Activated B cell treated with CpG ODN at 0.5 μM for 24 hours (primary cell): ENCODE measurements at regions not wholly inside any gene's neighbourhood (a gene's known extent, or its start where the extent isn't known, plus 50 kb on each side); places are given as distances from the start of the nearest gene placed in this dataset.

Source experiments
- ATAC-seq: fragments of 200-7000 bp; cut with Tn5 transposase; one replicate; pipeline ENCODE4 v1.10.0; 2021; ENCODE audit warnings: low read depth, mild to moderate bottlenecking, moderate library complexity
- CTCF ChIA-PET: fragments of 350-600 bp; sonication (Branson Sonifier 250); formaldehyde crosslinking; loops from one replicate; lab custom pipeline; 2021; ENCODE audit warnings: antibody characterized with exemption; lab: Charles Lee
- POLR2A ChIA-PET: fragments of 350-600 bp; sonication (Branson Sonifier 250); formaldehyde crosslinking; loops from one replicate; lab custom pipeline; 2021; ENCODE audit warnings: antibody characterized with exemption; lab: Charles Lee
- DNase-seq: peaks from one replicate; pipeline ENCODE4 v3.0.0; 2022
- H3K27ac Mint-ChIP-seq: one replicate; pipeline ENCODE4 v1.8.0; 2020; ENCODE audit warnings: mixed read lengths
- H3K27me3 Mint-ChIP-seq: one replicate; pipeline ENCODE4 v1.8.0; 2021; ENCODE audit warnings: mixed read lengths
- H3K36me3 Mint-ChIP-seq: one replicate; pipeline ENCODE4 v1.8.0; 2021; ENCODE audit warnings: low read depth, mixed read lengths
- H3K4me1 Mint-ChIP-seq: one replicate; pipeline ENCODE4 v1.8.0; 2021; ENCODE audit warnings: mixed read lengths
- H3K4me3 Mint-ChIP-seq: one replicate; pipeline ENCODE4 v1.8.0; 2020; ENCODE audit warnings: mild to moderate bottlenecking, mixed read lengths
- H3K9me3 Mint-ChIP-seq: one replicate; pipeline ENCODE4 v1.8.0; 2020; ENCODE audit warnings: mixed read lengths
- intact Hi-C: fragments of 100-400 bp; cut with micrococcal nuclease; formaldehyde crosslinking; loops from one replicate; pipeline ENCODE4 v1.15.1; 2024
- TF ChIP-seq, protein P1 (sequence below): fragments of 200-600 bp; IDR thresholded peaks from one replicate; pipeline ENCODE4 v1.8.0; 2022; ENCODE audit warnings: antibody characterized with exemption, mild to moderate bottlenecking

- intact Hi-C loops: loop anchor here (10.0 kb wide), 1 partner anchor 59 kb away; no protein-coding TSS in a partner anchor
- peaks cover 24% of the 10 kb centered on the region for H3K9me3 Mint-ChIP-seq
- no peaks in the 10 kb centered on the region for H3K36me3 Mint-ChIP-seq
- no peaks in the 10 kb centered on the region for H3K27me3 Mint-ChIP-seq
- CTCF ChIA-PET: no interaction called here
- no peak overlapping the region for H3K27ac Mint-ChIP-seq
- TF ChIP-seq, protein P1, sequence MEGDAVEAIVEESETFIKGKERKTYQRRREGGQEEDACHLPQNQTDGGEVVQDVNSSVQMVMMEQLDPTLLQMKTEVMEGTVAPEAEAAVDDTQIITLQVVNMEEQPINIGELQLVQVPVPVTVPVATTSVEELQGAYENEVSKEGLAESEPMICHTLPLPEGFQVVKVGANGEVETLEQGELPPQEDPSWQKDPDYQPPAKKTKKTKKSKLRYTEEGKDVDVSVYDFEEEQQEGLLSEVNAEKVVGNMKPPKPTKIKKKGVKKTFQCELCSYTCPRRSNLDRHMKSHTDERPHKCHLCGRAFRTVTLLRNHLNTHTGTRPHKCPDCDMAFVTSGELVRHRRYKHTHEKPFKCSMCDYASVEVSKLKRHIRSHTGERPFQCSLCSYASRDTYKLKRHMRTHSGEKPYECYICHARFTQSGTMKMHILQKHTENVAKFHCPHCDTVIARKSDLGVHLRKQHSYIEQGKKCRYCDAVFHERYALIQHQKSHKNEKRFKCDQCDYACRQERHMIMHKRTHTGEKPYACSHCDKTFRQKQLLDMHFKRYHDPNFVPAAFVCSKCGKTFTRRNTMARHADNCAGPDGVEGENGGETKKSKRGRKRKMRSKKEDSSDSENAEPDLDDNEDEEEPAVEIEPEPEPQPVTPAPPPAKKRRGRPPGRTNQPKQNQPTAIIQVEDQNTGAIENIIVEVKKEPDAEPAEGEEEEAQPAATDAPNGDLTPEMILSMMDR: no peak
- H3K4me3 Mint-ChIP-seq: no peak overlapping the region
- POLR2A ChIA-PET: no interaction called here
- ATAC-seq: no peak
- H3K4me1 Mint-ChIP-seq: no peaks in the 10 kb centered on the region
- DNase-seq: no peak
Measured at GRCh38 chr9:22863736-22864135, 417.1 kb downstream of the DMRTA1 start.

GRCh38 chr9:22893196-22893843 is 446.7 kb downstream of the DMRTA1 start:
- DNase-seq: no peak
- TF ChIP-seq, protein P1: no peak
- no peaks in the 10 kb centered on the region for H3K27me3 Mint-ChIP-seq
- no peak overlapping the region for H3K27ac Mint-ChIP-seq
- no peak for ATAC-seq
- no peaks in the 10 kb centered on the region for H3K4me1 Mint-ChIP-seq
- ChIA-PET POLR2A (no interaction called here), CTCF (no interaction called here)
- H3K9me3 Mint-ChIP-seq: peaks cover 7% of the 10 kb centered on the region
- no peak overlapping the region for H3K4me3 Mint-ChIP-seq
- H3K36me3 Mint-ChIP-seq: no peaks in the 10 kb centered on the region
- intact Hi-C loops: no loop called here

DNA sequence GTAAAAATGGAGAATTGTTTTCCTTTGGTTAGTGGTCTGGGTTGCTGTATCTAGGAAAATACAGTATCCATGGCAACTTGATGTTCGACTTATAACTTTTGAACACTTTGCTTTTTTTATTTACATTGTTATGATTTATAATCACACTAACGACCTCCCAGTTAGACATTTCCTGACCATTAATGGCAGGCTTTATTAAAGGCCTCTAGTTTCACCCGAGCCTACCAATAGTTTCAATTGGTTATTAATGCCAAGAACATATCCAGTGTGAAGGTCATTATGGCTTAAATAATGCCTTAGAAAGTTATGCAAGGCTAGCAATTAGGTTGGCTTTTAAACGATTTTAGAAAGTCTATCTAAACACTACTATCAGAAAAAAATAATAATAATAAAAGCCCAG is 452.0 kb downstream of the DMRTA1 start:
- Mint-ChIP-seq H3K9me3 (no peaks in the 10 kb centered on the region), H3K27ac (no peak overlapping the region), H3K4me1 (no peaks in the 10 kb centered on the region), H3K36me3 (no peaks in the 10 kb centered on the region), H3K4me3 (no peak overlapping the region), H3K27me3 (no peaks in the 10 kb centered on the region)
- TF ChIP-seq, protein P1: no peak
- intact Hi-C loops: no loop called here
- ATAC-seq (no peak), DNase-seq (no peak)
- CTCF ChIA-PET: no interaction called here
- POLR2A ChIA-PET: no interaction called here

DNA sequence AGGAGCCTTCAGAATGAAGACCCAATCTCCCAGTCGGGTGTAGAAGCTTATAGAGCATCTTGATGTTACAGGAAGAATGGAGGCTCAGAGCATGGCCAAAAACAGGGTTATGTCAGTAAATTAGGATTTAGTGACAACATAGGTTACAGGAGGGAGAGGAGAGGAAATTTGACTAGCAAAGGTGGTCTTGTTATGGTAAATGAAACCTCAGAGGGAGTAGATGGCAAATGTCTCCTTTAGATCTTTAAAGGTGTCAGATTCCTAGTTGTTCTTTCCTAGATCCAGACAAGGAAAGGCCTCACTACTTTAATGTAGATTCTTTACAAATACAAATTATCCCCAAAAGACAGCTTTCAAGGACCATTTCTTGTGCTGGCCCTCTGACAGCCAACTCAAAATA is 465.0 kb downstream of the DMRTA1 start:
- no peak overlapping the region for H3K4me3 Mint-ChIP-seq
- ATAC-seq (no peak), DNase-seq (no peak)
- intact Hi-C loops: no loop called here
- H3K27me3 Mint-ChIP-seq: no peaks in the 10 kb centered on the region
- no peaks in the 10 kb centered on the region for H3K9me3 Mint-ChIP-seq
- POLR2A ChIA-PET: no interaction called here
- TF ChIP-seq, protein P1: no peak
- CTCF ChIA-PET: no interaction called here
- H3K36me3 Mint-ChIP-seq: no peaks in the 10 kb centered on the region
- H3K4me1 Mint-ChIP-seq: no peaks in the 10 kb centered on the region
- no peak overlapping the region for H3K27ac Mint-ChIP-seq

DNA sequence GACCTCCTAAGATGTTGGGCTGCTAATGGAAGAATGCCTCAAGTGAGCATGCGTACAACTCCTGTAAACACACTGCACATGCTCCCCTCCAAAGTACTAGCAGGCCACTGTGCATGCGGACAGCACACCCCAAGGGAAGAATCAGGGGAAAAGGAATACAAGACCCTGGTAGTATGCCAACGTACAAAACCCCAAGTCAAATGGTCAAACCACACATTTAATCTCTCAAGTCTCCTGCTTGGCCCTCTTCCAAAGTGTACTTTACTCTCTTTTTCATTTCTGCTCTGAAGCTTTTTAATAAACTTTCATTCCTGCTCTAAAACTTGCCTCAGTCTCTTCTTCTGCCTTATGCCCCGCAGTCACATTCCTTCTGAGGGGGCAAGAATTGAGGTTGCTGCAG is 466.4 kb downstream of the DMRTA1 start:
- no peak for ATAC-seq
- Mint-ChIP-seq H3K36me3 (no peaks in the 10 kb centered on the region), H3K4me3 (no peak overlapping the region), H3K27me3 (no peaks in the 10 kb centered on the region), H3K27ac (no peak overlapping the region), H3K9me3 (no peaks in the 10 kb centered on the region), H3K4me1 (no peaks in the 10 kb centered on the region)
- TF ChIP-seq, protein P1: no peak
- no peak for DNase-seq
- intact Hi-C loops: no loop called here
- ChIA-PET POLR2A (no interaction called here), CTCF (no interaction called here)
